Neural crest cell (in vitro differentiated cells): ENCODE measurements at regions not wholly inside any gene's neighbourhood (a gene's known extent, or its start where the extent isn't known, plus 50 kb on each side); places are given as distances from the start of the nearest gene placed in this dataset.
A peak's percentile ranks its signal among the peaks of the same experiment; 100 is the strongest.

Experiments used
- DNase-seq: peaks from one replicate; pipeline ENCODE4 v3.0.0; 2021; ENCODE audit warnings: low read depth, mixed read lengths, low spot score
- H3K27ac Mint-ChIP-seq: one replicate; pipeline ENCODE4 v1.8.0; 2021; ENCODE audit warnings: mild to moderate bottlenecking, mixed read lengths; ENCODE audit not compliant: unreplicated experiment
- H3K27me3 Mint-ChIP-seq: 2 replicates; pipeline ENCODE4 v1.8.0; 2021; ENCODE audit warnings: low read depth, mild to moderate bottlenecking, mixed read lengths
- H3K36me3 Mint-ChIP-seq: 2 replicates; pipeline ENCODE4 v1.8.0; 2021; ENCODE audit warnings: low read depth, mild to moderate bottlenecking, mixed read lengths
- H3K4me1 Mint-ChIP-seq: 2 replicates; pipeline ENCODE4 v1.8.0; 2021; ENCODE audit warnings: mixed read lengths
- H3K4me3 Mint-ChIP-seq: one replicate; pipeline ENCODE4 v1.8.0; 2021; ENCODE audit warnings: mild to moderate bottlenecking, mixed read lengths
- H3K9me3 Mint-ChIP-seq: 2 replicates; pipeline ENCODE4 v1.8.0; 2021; ENCODE audit warnings: mixed read lengths
- TF ChIP-seq, protein P1 (sequence below): fragments of 200-600 bp; sonication (generic); conservative IDR thresholded peaks from 2 replicates; pipeline ENCODE4 v1.5.0; 2021; ENCODE audit warnings: antibody characterized with exemption, mild to moderate bottlenecking

DNA sequence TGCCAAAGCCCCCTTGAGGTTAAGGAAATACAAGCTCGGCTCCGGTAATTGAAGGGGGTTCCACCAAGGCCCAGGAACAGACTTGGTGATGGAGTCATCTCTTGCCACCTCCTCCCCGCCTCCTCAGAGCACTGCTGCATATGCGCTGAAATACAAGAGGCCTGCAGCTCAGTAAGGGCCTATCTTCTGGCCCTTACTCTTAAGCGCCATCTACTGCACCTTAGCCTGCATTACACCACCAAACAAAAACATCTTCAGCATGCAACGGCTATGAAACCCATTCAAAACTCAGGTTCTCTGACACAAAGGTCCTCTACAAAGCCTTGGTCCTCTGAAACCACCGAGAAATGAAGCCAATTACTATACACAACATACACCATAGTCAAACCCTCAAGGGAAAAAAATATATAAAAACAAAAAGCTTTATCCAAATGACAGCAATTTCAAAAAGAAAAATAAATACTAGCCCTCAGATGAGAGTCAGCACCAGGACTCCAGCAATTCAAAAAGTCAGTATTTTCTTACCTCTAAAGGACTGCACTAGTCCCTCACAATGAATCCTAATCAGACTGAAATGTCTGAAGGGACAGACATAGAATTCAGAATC, 176.8 kb upstream of the TBX20 start:
- H3K4me3 Mint-ChIP-seq = no peak overlapping the region
- H3K27ac Mint-ChIP-seq = no peak overlapping the region
- no peak for DNase-seq
- H3K36me3 Mint-ChIP-seq = peaks cover 8% of the 10 kb centered on the region
- peaks cover 3% of the 10 kb centered on the region for H3K4me1 Mint-ChIP-seq
- TF ChIP-seq, protein P1, sequence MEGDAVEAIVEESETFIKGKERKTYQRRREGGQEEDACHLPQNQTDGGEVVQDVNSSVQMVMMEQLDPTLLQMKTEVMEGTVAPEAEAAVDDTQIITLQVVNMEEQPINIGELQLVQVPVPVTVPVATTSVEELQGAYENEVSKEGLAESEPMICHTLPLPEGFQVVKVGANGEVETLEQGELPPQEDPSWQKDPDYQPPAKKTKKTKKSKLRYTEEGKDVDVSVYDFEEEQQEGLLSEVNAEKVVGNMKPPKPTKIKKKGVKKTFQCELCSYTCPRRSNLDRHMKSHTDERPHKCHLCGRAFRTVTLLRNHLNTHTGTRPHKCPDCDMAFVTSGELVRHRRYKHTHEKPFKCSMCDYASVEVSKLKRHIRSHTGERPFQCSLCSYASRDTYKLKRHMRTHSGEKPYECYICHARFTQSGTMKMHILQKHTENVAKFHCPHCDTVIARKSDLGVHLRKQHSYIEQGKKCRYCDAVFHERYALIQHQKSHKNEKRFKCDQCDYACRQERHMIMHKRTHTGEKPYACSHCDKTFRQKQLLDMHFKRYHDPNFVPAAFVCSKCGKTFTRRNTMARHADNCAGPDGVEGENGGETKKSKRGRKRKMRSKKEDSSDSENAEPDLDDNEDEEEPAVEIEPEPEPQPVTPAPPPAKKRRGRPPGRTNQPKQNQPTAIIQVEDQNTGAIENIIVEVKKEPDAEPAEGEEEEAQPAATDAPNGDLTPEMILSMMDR = peak; percentile 47
- H3K9me3 Mint-ChIP-seq = peaks cover 26% of the 10 kb centered on the region
- no peaks in the 10 kb centered on the region for H3K27me3 Mint-ChIP-seq

DNA sequence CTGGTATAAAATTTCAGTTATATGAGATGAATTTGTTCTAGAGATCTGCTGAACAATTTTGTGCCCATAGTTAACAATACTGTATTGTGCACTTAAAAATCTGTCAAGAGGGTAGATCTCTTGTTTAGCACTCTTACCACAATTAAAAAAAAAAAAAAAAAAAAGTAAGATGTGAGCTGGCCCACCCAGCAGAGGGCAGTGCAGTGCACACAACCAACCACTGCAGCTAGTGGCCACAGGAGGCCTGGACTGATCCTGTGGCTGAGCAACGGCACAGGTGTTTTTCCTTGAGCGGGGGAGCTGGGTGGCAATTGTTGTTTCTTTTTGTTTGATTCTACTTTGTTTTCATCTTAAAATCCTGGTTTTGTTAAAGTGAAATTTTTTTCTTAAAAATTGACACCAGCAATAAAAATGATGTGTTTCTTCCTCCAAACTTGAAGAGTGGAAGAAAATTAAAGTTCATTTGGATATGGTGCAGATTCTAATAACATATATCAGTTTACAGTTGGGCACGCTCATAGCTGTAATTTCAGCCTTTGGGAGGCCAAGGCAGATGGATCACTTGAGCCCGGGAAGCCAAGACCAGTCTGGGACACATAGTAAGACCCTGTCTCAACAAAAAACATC, 171.1 kb upstream of the TBX20 start:
- H3K9me3 Mint-ChIP-seq = peaks cover 30% of the 10 kb centered on the region
- TF ChIP-seq, protein P1 = peak; percentile 83
- H3K27me3 Mint-ChIP-seq = peaks cover 16% of the 10 kb centered on the region
- no peak overlapping the region for H3K27ac Mint-ChIP-seq
- H3K4me1 Mint-ChIP-seq = peaks cover 3% of the 10 kb centered on the region
- peak; percentile 51 for DNase-seq
- H3K4me3 Mint-ChIP-seq = no peak overlapping the region
- peaks cover 8% of the 10 kb centered on the region for H3K36me3 Mint-ChIP-seq

DNA sequence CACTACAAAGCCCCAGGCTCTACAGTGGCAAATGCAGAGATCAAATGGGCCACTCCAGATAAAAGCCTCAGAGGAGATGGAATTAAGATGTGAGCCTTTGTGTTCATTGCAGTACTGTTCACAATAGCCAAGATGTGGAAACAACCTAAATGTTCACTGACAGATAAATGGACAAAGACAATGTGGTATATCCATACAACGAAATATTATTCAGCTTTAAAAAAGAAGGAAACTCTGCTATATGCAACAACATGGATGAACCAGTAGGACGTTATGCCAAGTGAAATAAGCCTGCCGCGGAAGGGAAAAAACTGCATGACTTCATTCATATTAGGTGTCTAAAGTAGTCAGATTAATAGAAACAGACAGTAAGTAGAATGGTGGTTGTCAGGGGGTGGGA, 170.5 kb upstream of the TBX20 start:
- DNase-seq = no peak
- Mint-ChIP-seq H3K27me3 (peaks cover 18% of the 10 kb centered on the region), H3K4me1 (peaks cover 3% of the 10 kb centered on the region), H3K9me3 (peaks cover 30% of the 10 kb centered on the region), H3K4me3 (no peak overlapping the region), H3K36me3 (peaks cover 8% of the 10 kb centered on the region), H3K27ac (no peak overlapping the region)
- TF ChIP-seq, protein P1 = no peak

DNA sequence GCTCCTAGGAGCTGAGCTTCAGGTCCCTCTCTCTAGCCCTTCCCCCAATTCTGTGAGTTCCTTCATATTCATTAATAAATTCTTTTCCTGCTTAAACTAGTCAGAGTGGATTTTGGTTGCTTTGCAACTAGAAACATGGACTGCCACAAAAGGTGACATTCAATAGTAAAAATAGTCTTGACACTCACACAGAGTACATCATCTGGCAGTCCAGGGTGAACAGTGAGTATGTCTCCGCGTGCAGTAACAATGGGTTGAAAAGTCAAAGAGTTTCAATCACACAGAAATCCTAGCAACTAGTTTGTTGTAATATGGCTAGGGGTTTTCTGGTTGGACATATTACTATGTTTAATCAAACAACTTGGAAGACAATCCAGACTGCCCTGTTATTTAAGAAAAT, 168.8 kb upstream of the TBX20 start:
- Mint-ChIP-seq H3K36me3 (no peaks in the 10 kb centered on the region), H3K4me1 (peaks cover 7% of the 10 kb centered on the region), H3K9me3 (peaks cover 17% of the 10 kb centered on the region), H3K27ac (no peak overlapping the region), H3K4me3 (no peak overlapping the region), H3K27me3 (peaks cover 22% of the 10 kb centered on the region)
- no peak for DNase-seq
- TF ChIP-seq, protein P1 = no peak

DNA sequence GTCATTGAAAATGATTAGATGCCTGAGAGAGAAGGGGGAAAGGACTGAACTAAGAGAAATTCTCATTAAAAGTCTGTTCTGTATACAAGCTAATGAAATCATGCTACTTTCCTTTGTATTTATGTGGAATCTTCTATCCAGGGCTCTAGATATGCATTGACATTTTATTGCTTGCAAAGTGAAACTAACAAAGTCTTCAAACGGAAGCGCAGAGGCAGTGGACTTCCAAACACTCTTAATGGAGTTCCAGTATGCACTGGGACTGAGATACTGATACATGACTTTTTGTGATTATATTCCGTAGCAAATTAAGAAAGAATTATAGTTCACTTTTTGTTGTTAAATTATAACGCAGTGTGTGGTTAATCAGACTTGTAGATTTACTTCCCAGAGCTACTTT, 166.8 kb upstream of the TBX20 start:
- Mint-ChIP-seq H3K27me3 (peaks cover 22% of the 10 kb centered on the region), H3K4me1 (peaks cover 3% of the 10 kb centered on the region), H3K9me3 (peaks cover 17% of the 10 kb centered on the region), H3K4me3 (no peak overlapping the region), H3K36me3 (no peaks in the 10 kb centered on the region), H3K27ac (no peak overlapping the region)
- DNase-seq = no peak
- TF ChIP-seq, protein P1 = no peak
